ENCODE measurements at regions not wholly inside any gene's neighbourhood (a gene's known extent, or its start where the extent isn't known, plus 50 kb on each side); places are given as distances from the start of the nearest gene placed in this dataset.

DNA sequence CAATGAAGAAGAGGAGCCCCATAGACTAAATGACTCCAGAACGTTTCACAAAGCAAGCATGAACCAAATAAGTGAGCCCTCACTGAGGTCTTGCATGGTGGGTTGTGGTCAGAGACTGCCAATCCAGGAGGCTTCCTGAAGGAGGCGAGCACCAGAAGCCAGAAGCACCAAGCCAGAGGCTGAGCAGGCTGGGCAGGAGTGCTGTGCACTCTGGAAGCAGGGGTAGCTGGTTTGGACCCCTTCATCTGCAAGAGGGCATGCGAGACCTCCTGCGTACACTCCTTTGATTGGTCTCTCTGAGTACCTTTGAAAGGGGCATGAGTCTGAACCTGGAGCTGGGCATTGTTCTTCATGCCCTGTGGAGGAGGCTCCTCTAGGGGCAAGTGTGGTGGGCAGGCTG, 192.5 kb downstream of the HAUS1 start (continued):
- TF ChIP-seq GTF2F1 (IDR thresholded peaks at IDR 0.05; ENCODE audit: borderline replicate concordance, low read depth, low read length) (no peak), JUND (IDR thresholded peaks at IDR 0.05; ENCODE audit: low read length) (no peak), USF2 (IDR thresholded peaks at IDR 0.05; ENCODE audit: low read length) (no peak)

Data from H1 (cell line).